ENCODE measurements at regions not wholly inside any gene's neighbourhood (a gene's known extent, or its start where the extent isn't known, plus 50 kb on each side); places are given as distances from the start of the nearest gene placed in this dataset.

GRCh38 chr2:125427721-125428315 lies 1228.1 kb upstream of the GYPC start:
- H3K9me3 Mint-ChIP-seq, result peaks cover 2% of the 10 kb centered on the region
- WGBS, 2 experiments (ENCODE audit: insufficient coverage in 1 of 2, insufficient read length in 1 of 2), result 60 to 64% methylated on average over 1 of the region's 1 CpG
- H3K9me3 ChIP-seq (ENCODE audit: control insufficient read depth, low read length), result no peaks in the 10 kb centered on the region
- no peaks in the 10 kb centered on the region for H3K4me1 Mint-ChIP-seq
- DNase-seq, result no peak
- H3K27me3 ChIP-seq (ENCODE audit: control insufficient read depth, insufficient read depth, low read length, poor library complexity, severe bottlenecking), result no peaks in the 10 kb centered on the region
- H3K4me1 ChIP-seq (ENCODE audit: control insufficient read depth, insufficient read depth, low read length), result no peaks in the 10 kb centered on the region
- no peak overlapping the region for H3K4me3 Mint-ChIP-seq
- H3K36me3 ChIP-seq (ENCODE audit: control insufficient read depth, insufficient read depth, low read length), result no peaks in the 10 kb centered on the region
- no peaks in the 10 kb centered on the region for H3K27me3 Mint-ChIP-seq (ENCODE audit: insufficient read depth)
- H3K4me3 ChIP-seq (ENCODE audit: low read length), result no peak overlapping the region
- no peak overlapping the region for H3K9ac ChIP-seq (ENCODE audit: extremely low read depth, low read length, poor library complexity, severe bottlenecking)
- H3K27ac ChIP-seq (ENCODE audit: low read depth, low read length), result no peak overlapping the region
- no peak overlapping the region for H3K27ac Mint-ChIP-seq
- no peaks in the 10 kb centered on the region for H3K36me3 Mint-ChIP-seq (ENCODE audit: low read depth)
- TF ChIP-seq CTCF (conservative IDR thresholded peaks at IDR 0.05), result no peak

DNA sequence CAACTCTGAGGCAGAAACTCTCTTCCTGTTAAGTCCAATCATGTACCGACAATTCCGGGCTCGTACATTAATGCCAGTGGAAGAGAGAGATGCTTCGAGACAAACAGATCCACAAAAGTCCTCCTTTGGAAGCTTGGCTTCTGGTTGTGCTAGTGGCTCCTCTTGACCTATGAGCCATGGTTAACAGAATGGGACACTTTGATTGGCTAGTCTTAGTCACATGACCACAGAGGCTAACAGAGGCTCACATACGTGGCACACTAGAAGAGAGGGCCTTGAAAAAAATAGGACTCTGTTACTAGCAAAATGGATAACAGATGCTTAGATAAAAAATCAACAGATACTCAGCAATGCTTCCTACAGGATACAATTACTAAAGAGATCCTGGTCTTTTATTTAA lies 1211.9 kb upstream of the GYPC start:
- no peak overlapping the region for H3K4me3 Mint-ChIP-seq
- no peaks in the 10 kb centered on the region for H3K36me3 ChIP-seq (ENCODE audit: control insufficient read depth, insufficient read depth, low read length)
- H3K27me3 Mint-ChIP-seq (ENCODE audit: insufficient read depth), result no peaks in the 10 kb centered on the region
- no peaks in the 10 kb centered on the region for H3K4me1 ChIP-seq (ENCODE audit: control insufficient read depth, insufficient read depth, low read length)
- TF ChIP-seq CTCF (conservative IDR thresholded peaks at IDR 0.05), result no peak
- no peak overlapping the region for H3K9ac ChIP-seq (ENCODE audit: extremely low read depth, low read length, poor library complexity, severe bottlenecking)
- no peaks in the 10 kb centered on the region for H3K4me1 Mint-ChIP-seq
- H3K27ac Mint-ChIP-seq, result no peak overlapping the region
- H3K4me3 ChIP-seq (ENCODE audit: low read length), result no peak overlapping the region
- no peaks in the 10 kb centered on the region for H3K9me3 ChIP-seq (ENCODE audit: control insufficient read depth, low read length)
- H3K27me3 ChIP-seq (ENCODE audit: control insufficient read depth, insufficient read depth, low read length, poor library complexity, severe bottlenecking), result no peaks in the 10 kb centered on the region
- DNase-seq, result no peak
- no peaks in the 10 kb centered on the region for H3K9me3 Mint-ChIP-seq
- WGBS, 2 experiments (ENCODE audit: insufficient coverage in 1 of 2, insufficient read length in 1 of 2), result 96% methylated on average over 5 of the region's 5 CpGs; no CpG with 5 or more reads in 1 of the 2 experiments
- H3K27ac ChIP-seq (ENCODE audit: low read depth, low read length), result no peak overlapping the region
- no peaks in the 10 kb centered on the region for H3K36me3 Mint-ChIP-seq (ENCODE audit: low read depth)

DNA sequence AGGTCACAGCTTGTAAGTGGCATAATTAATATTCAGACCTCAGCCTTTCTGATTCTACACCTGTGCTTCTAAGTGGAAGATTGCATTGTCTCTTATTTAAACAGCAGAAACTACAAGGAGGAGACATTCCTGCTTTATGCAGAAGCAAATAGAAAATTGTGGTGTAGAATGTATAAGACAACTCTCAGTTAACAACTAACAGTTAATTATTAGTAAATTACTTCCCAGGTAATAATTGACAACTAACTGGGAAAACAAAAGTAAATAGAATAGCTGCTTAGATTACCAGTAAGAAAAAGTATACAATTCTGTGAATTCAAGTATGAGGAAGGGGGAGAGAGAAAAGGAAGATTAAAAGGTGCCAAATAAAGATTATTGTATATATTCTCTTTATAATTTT lies 1210.5 kb upstream of the GYPC start:
- H3K9ac ChIP-seq (ENCODE audit: extremely low read depth, low read length, poor library complexity, severe bottlenecking), result no peak overlapping the region
- H3K4me1 ChIP-seq (ENCODE audit: control insufficient read depth, insufficient read depth, low read length), result no peaks in the 10 kb centered on the region
- Mint-ChIP-seq H3K36me3 (ENCODE audit: low read depth) (no peaks in the 10 kb centered on the region), H3K4me1 (no peaks in the 10 kb centered on the region), H3K27ac (no peak overlapping the region), H3K9me3 (no peaks in the 10 kb centered on the region), H3K27me3 (ENCODE audit: insufficient read depth) (no peaks in the 10 kb centered on the region), H3K4me3 (no peak overlapping the region)
- no peak for DNase-seq
- H3K9me3 ChIP-seq (ENCODE audit: control insufficient read depth, low read length), result no peaks in the 10 kb centered on the region
- no peaks in the 10 kb centered on the region for H3K27me3 ChIP-seq (ENCODE audit: control insufficient read depth, insufficient read depth, low read length, poor library complexity, severe bottlenecking)
- H3K4me3 ChIP-seq (ENCODE audit: low read length), result no peak overlapping the region
- TF ChIP-seq CTCF (conservative IDR thresholded peaks at IDR 0.05), result no peak
- H3K36me3 ChIP-seq (ENCODE audit: control insufficient read depth, insufficient read depth, low read length), result no peaks in the 10 kb centered on the region
- H3K27ac ChIP-seq (ENCODE audit: low read depth, low read length), result no peak overlapping the region
